Mucosa of descending colon (tissue), 3 donors: ENCODE measurements at regions not wholly inside any gene's neighbourhood (a gene's known extent, or its start where the extent isn't known, plus 50 kb on each side); places are given as distances from the start of the nearest gene placed in this dataset.

Experiments
- ATAC-seq: fragments of 200-7000 bp; cut with Tn5 transposase; one replicate; pipeline ENCODE4 v1.9.1; 2020; ENCODE audit warnings: mild to moderate bottlenecking, moderate library complexity
- DNase-seq, 3 donors: peaks; one replicate each; pipeline ENCODE4 v3.0.0-alpha.2; 2020
- H3K36me3 ChIP-seq: fragments of 200-600 bp; one replicate; pipeline ENCODE4 v1.8.0; 2021; ENCODE audit warnings: low read depth, mild to moderate bottlenecking
- H3K4me1 ChIP-seq: fragments of 200-600 bp; one replicate; pipeline ENCODE4 v1.8.0; 2021; ENCODE audit warnings: low read depth, mild to moderate bottlenecking
- H3K4me3 ChIP-seq: fragments of 200-600 bp; one replicate; pipeline ENCODE4 v1.8.0; 2021; ENCODE audit warnings: mild to moderate bottlenecking
- H3K9me3 ChIP-seq: fragments of 200-600 bp; one replicate; pipeline ENCODE4 v1.8.0; 2021; ENCODE audit warnings: mild to moderate bottlenecking
- intact Hi-C, 2 donors: fragments of 100-400 bp; cut with DNase I in 1 of 2; cut with micrococcal nuclease in 1 of 2; formaldehyde crosslinking; loops; one replicate each; pipeline versions ENCODE4 v1.11.0 to v1.11.1; 2022; cut with DNase I, micrococcal nuclease
- TF ChIP-seq, protein P1 (sequence below): fragments of 200-600 bp; IDR thresholded peaks from one replicate; pipeline ENCODE4 v1.8.0; 2022; ENCODE audit warnings: antibody characterized with exemption, mild to moderate bottlenecking
- donor health status: DM: no; HTN: no; CAD: no; lungs with moderate emphysema.
- donor health status: DM: no; HTN: no; CAD: no.
- donor health status: DM: no; HTN: yes; CAD: no.

DNA sequence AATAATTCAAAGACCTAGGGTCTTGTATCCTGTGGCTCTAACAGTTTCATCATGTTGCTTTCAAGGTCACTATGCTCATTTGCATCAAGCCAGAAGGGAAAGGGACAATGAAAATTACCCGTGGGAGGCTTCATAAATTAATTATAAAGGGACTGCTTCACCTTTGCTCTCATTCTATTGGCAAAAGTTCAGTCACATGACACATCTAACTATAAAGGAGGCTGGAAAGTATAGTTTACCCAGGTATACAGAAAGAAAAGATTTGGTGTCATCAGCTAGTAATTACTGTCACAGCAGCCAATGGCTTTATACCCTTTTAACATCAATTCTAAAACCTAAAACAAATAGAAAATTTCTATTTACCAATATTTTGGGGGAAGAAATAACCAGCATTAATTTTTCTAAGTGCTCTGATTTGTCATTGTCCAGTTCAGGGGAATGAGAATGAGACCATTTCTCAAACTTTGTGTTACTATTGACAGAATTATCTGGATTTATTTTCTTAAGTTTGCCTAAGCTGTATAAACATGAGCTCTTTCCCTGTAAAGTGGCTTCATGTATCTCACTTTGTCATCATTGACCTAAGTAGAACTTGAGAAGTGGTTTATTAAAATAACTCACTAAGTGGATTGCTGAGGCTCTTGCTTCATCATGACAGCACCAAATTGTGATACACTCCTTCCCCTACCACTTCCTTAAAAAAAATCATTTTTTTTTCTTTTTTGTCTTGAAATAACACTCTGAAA, 257.7 kb upstream of the PEX5L start:
- no peak for ATAC-seq
- intact Hi-C loops, result no loop called here
- Histone ChIP-seq H3K4me3 (no peak overlapping the region), H3K9me3 (no peaks in the 10 kb centered on the region), H3K4me1 (no peaks in the 10 kb centered on the region), H3K36me3 (no peaks in the 10 kb centered on the region)
- TF ChIP-seq, protein P1, sequence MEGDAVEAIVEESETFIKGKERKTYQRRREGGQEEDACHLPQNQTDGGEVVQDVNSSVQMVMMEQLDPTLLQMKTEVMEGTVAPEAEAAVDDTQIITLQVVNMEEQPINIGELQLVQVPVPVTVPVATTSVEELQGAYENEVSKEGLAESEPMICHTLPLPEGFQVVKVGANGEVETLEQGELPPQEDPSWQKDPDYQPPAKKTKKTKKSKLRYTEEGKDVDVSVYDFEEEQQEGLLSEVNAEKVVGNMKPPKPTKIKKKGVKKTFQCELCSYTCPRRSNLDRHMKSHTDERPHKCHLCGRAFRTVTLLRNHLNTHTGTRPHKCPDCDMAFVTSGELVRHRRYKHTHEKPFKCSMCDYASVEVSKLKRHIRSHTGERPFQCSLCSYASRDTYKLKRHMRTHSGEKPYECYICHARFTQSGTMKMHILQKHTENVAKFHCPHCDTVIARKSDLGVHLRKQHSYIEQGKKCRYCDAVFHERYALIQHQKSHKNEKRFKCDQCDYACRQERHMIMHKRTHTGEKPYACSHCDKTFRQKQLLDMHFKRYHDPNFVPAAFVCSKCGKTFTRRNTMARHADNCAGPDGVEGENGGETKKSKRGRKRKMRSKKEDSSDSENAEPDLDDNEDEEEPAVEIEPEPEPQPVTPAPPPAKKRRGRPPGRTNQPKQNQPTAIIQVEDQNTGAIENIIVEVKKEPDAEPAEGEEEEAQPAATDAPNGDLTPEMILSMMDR, result no peak
- no peak for DNase-seq

DNA sequence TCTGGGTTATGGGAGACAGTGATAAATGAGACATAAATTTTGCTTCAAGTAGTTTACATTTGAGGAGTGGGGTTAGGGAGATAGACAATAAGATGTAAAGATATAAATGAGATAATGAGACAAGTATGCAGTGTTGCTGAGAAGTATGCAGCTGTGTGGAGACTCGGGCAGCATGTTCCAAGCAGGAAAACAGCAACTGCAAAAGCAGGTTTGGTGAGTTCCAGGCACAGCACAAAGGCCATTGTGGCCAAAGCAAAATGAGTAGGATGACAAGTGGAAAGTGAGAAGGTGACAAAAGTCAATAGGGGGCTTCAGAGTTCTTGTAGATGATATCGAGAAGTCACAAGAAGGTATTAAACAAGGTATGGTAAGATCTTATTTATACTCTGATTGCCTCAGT, 259.1 kb upstream of the PEX5L start:
- intact Hi-C loops, result no loop called here
- ATAC-seq (no peak), DNase-seq (no peak)
- H3K9me3 ChIP-seq, result no peaks in the 10 kb centered on the region
- no peaks in the 10 kb centered on the region for H3K36me3 ChIP-seq
- H3K4me3 ChIP-seq, result no peak overlapping the region
- TF ChIP-seq, protein P1, result no peak
- H3K4me1 ChIP-seq, result no peaks in the 10 kb centered on the region

DNA sequence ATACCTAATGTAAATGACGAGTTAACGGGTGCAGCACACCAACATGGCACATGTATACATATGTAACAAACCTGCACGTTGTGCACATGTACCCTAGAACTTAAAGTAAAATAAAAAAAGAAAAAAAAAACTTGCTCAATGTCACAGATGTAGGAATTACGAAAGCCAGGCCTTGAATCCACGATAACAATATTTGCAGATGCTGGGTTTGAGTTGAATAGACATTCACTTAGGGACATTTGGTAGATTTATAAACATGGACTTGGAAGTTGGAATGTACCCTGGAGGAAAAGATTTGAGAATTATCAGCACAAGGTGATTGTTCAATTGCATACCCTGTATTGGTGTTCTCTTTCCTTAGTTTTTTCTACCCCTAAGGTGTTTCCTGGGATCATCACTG, 260.2 kb upstream of the PEX5L start:
- intact Hi-C loops, result no loop called here
- ATAC-seq (no peak), DNase-seq (no peak)
- no peaks in the 10 kb centered on the region for H3K36me3 ChIP-seq
- H3K4me3 ChIP-seq, result no peak overlapping the region
- TF ChIP-seq, protein P1, result no peak
- H3K4me1 ChIP-seq, result no peaks in the 10 kb centered on the region
- H3K9me3 ChIP-seq, result no peaks in the 10 kb centered on the region

DNA sequence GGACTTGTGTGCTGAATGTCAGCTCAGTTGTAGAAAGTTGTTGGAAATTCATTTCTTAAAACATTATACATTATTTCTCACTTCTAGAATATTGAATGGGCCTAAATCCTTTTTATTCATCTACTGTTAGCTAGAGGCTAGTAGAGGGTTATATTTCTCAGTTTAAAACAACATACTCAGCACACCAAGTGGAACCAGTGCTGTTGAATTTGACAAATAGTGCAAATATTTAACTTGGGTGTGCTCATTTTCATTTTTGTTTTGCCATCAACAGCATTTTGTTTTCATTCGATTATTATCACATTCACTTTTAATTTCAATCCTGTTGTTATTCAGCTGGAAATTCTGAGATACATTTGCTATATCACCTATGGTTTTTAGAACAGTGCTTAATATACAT, 269.4 kb upstream of the PEX5L start:
- intact Hi-C loops, result no loop called here
- no peaks in the 10 kb centered on the region for H3K36me3 ChIP-seq
- no peak for DNase-seq
- H3K4me3 ChIP-seq, result no peak overlapping the region
- TF ChIP-seq, protein P1, result no peak
- no peaks in the 10 kb centered on the region for H3K9me3 ChIP-seq
- no peaks in the 10 kb centered on the region for H3K4me1 ChIP-seq
- ATAC-seq, result no peak

DNA sequence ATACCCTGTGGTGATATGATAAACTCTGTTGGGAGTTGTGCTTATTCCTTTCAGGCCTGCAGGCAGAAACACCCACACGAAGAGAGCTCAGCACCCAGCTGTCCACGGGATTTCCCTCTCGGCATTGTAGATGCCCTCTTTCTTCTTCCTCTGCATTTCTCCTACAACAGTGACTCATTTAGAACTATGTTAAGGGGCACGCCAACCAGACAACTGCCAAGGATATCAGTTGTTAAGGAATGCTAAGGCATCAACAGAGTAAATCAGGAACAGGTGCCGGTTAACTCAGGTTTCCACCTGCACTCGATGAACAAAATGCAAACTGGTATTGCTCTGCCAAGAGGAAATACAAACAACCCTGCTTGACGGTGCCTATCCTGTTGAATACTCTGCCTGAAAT, 270.0 kb upstream of the PEX5L start:
- intact Hi-C loops, result no loop called here
- ATAC-seq, result no peak

More for the DNA sequence above, 270.0 kb upstream of the PEX5L start:
- DNase-seq, result no peak
- TF ChIP-seq, protein P1, result no peak
- no peaks in the 10 kb centered on the region for H3K36me3 ChIP-seq
- no peaks in the 10 kb centered on the region for H3K4me1 ChIP-seq
- H3K4me3 ChIP-seq, result no peak overlapping the region
- no peaks in the 10 kb centered on the region for H3K9me3 ChIP-seq
